Activated T-helper 1 cell treated with Interleukin-2 at 50 U/mL for 16 hours (primary cell): ENCODE measurements at regions not wholly inside any gene's neighbourhood (a gene's known extent, or its start where the extent isn't known, plus 50 kb on each side); places are given as distances from the start of the nearest gene placed in this dataset.

Experiments used
- DNase-seq: peaks from one replicate; pipeline ENCODE4 v3.0.0-alpha.2; 2020; ENCODE audit warnings: low read depth

DNA sequence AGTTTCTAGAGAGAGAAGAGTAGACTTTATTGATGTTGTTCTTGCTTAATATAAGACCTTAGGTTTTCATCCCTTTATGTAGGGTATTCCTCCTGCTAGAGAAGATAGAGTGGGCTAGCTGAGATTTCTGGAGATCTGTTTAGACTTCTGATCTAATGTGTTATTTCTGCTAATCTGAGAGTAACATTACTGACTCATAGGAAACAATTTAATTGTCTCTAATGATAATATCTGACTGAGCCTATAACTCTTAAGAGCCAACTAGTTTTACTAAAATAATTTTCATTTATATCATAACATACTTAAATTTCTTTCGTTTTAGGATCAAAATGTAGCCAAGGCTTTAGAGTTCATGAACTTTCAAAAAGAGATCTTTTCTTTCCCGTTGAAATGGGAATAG is 618.7 kb upstream of the ZEB2 start:
- DNase-seq = no peak

- no peak for DNase-seq
Observed at GRCh38 chr2:145137901-145138300, 618.0 kb upstream of the ZEB2 start.

DNA sequence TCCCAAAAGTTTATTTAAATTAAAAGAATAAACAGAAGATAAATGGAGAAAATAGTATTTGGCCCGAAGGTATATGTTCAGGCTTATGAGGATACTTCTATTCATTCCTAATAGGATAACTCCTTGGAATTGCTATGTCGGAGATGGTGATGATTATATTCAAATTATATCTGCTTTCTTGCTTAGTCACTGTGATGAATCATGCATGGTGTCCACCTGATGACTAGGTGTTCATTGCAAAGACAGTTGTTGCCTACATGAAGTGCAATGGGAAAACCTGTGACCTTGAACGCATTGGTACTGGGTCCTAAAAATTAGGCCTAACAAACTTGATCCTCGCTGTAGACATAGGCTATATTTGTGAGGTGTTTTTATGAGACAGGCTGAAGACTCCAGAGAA is 617.3 kb upstream of the ZEB2 start:
- DNase-seq = no peak

GRCh38 chr2:145136702-145137101 is 616.8 kb upstream of the ZEB2 start:
- no peak for DNase-seq

- no peak for DNase-seq
Observed at GRCh38 chr2:145126146-145126545, 606.2 kb upstream of the ZEB2 start.

GRCh38 chr2:145124085-145124484 is 604.2 kb upstream of the ZEB2 start:
- DNase-seq = no peak

DNA sequence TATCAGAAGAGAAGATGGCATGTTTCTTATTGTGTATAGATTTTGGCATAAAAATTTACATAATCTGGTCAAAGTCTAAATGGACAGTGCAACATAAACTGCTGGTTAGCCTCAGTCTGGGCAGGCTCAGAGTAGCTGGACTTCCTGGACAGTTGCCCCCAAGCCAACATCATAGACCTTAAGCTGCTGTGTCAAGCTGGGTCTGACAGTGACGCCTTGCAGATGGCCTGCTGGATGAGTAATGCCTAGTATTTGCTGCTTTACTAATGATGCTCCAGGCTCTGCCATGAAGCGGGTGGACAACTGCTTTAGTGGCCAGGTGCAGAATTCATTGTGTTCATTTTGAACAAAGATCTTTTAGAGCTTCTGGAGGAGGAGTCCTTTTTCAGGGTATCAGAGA is 603.7 kb upstream of the ZEB2 start:
- no peak for DNase-seq

GRCh38 chr2:145119225-145119624 is 599.3 kb upstream of the ZEB2 start:
- no peak for DNase-seq

DNA sequence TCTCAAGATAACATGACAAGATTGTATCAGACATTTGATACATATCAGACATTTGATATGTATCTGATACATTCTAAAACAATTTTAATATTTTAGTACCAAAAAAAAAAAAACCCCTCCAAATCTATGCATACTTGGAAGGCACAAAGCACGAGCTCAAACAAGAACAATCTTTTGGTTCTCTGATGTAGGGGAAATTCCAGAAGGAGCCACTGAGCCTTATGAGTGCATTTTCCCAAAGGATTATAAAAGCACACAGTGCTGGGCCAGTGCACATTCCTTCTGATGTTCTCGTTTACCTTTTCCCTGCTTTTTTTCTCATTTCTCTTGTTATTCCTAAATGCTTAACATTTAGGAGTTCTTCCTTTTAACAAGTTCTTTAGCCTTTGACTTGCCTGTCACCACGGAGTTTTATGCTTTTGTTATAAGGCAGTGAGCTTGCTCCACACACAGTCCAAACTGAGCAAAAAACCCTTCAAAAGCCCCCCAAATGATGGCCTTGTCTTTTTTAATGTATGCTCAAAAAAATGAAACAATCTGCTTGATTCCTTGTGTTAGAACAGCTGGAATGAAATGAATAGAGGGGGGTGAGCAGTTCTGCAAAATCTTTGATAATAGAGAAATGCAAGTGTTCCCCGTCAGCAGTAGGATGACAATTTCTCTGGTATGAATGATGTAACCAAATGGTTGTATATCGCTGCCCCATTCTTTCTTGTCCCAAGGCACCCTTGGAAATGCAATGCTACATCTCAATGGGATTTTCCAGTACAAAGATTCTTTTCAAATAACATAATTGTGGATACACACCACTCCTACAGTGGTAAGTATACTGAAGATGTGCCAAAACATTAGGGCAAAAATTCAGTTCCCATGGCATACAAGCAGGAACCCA is 597.2 kb upstream of the ZEB2 start:
- no peak for DNase-seq

DNA sequence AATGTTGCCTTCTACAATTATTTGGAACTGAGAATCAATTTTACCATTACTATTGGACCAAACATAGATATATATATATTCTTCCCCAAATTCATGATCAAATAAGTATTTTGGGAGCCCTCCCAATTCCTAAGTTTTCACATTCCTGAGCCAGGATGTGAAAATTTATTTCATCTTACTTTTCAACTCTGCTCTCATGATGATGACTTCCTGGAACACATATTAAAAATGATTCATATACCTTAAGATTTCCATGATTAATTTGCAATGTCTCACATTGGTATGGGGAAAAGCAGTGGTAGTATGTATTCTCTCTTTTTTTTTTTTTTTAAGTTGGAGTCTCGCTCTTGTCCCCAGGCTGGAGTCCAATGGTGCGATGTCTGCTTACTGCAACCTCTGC is 596.1 kb upstream of the ZEB2 start:
- no peak for DNase-seq

- no peak for DNase-seq
Observed at GRCh38 chr2:145114726-145115125, 594.8 kb upstream of the ZEB2 start.

- DNase-seq = no peak
Observed at GRCh38 chr2:145112467-145112866, 592.5 kb upstream of the ZEB2 start.

DNA sequence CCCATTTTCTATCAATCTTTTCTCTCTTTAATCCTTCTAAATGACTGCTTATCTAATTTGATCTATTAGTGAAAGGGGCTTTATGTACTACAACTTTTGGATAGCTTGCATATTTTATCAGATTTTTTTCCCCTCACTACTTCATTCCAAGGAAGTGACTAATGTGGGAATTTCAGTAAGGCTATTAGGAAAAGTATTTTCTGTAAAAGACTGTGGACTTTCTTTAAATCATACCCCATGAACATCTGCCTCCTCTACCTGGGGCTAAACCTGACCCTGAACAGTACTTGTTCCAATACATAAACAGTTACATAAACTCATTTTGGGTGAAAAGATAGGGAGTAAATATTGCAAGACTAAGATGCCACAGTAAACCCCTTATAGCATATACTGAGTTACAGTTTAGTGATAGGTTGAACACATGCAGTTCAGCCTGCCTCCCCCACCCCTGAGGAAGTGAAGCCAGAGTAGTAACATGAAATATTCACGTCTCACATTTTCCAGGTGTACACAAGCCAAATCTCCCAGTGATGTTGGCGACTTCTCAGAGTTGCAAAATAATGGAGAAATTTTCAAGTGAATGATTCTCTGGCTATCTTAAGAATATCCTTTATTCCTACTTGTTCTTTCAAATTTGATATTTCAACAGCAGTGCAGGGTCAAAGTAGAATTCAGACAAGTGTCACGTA is 590.9 kb upstream of the ZEB2 start:
- DNase-seq = no peak

GRCh38 chr2:145108959-145109710 is 589.2 kb upstream of the ZEB2 start:
- no peak for DNase-seq

- DNase-seq = no peak
Observed at GRCh38 chr2:145108361-145108778, 588.5 kb upstream of the ZEB2 start.

GRCh38 chr2:145106293-145106692 is 586.4 kb upstream of the ZEB2 start:
- no peak for DNase-seq

GRCh38 chr2:145102706-145103105 is 582.8 kb upstream of the ZEB2 start:
- no peak for DNase-seq

GRCh38 chr2:145100301-145100700 is 580.4 kb upstream of the ZEB2 start:
- no peak for DNase-seq

DNA sequence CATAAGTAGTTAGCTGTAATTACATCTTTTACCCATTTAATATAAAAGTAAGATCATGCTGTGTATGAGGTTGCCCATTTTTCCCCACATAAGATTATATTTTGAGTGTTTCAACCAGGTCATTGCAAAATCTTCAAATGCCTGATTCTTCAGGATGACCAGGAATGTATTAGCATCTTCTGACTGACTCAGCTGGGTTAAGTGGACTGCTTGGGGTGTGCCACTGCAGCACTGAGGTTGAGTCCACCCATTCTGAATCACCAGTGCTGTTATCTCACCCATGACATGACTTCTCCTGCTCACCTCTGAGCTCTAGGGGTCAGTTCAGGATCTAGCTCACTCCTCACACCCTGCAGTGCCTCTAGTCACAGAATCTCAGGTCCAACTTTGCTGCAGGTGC is 576.7 kb upstream of the ZEB2 start:
- no peak for DNase-seq

- DNase-seq = no peak
Observed at GRCh38 chr2:145095641-145096435, 575.9 kb upstream of the ZEB2 start.

DNA sequence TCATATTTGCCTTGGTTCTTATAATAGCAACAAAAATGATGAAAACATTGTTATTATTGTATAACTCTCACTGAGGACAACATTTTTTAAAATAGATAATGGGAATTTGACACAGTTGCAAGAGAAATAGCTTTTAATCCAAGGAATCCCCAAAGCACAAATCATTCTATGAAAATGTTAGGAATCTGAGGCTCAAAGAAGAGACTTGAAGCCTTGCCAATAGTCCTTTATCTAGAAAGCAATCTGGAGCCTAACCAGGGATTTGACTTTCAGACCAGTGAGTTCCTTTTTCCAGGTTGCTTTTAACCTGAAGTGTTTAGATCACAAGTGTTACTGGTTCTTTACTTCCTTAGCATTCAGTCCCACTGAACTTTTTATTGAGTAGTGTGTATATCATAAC is 574.5 kb upstream of the ZEB2 start:
- DNase-seq = no peak

GRCh38 chr2:145091967-145092366 is 572.0 kb upstream of the ZEB2 start:
- no peak for DNase-seq
